Mesodermal cell (in vitro differentiated cells): ENCODE measurements at regions not wholly inside any gene's neighbourhood (a gene's known extent, or its start where the extent isn't known, plus 50 kb on each side); places are given as distances from the start of the nearest gene placed in this dataset.

Experiments
- H3K27ac ChIP-seq: 2 replicates; pipeline ENCODE4 v1.7.0; 2013; ENCODE audit warnings: mild to moderate bottlenecking, low read depth, low read length, moderate library complexity; ENCODE audit not compliant: severe bottlenecking
- H3K36me3 ChIP-seq: 2 replicates; pipeline ENCODE4 v1.7.1; 2013; ENCODE audit warnings: mild to moderate bottlenecking, low read length, moderate library complexity; ENCODE audit not compliant: control insufficient read depth, insufficient read depth
- H3K4me1 ChIP-seq: one replicate; pipeline ENCODE4 v1.7.1; 2013; ENCODE audit warnings: mild to moderate bottlenecking, low read length; ENCODE audit not compliant: insufficient read depth, control insufficient read depth, poor library complexity, severe bottlenecking
- H3K4me3 ChIP-seq: 2 replicates; pipeline ENCODE4 v1.7.0; 2013; ENCODE audit warnings: low read length, control low read depth, mild to moderate bottlenecking; ENCODE audit not compliant: insufficient read depth, poor library complexity, severe bottlenecking; ENCODE audit errors: extremely low read depth
- H3K9me3 ChIP-seq: 2 replicates; pipeline ENCODE4 v1.7.1; 2013; ENCODE audit warnings: mild to moderate bottlenecking, low read length, moderate library complexity; ENCODE audit not compliant: control insufficient read depth
- WGBS, 2 experiments: methylation state at CpG; one replicate each; pipeline ENCODE4 v1.1.5; 2013; ENCODE audit warnings: missing lambda C conversion rate in 2 of 2; ENCODE audit not compliant: insufficient coverage in 2 of 2; 5-methylcytosine and 5-hydroxymethylcytosine counted together

- WGBS, 2 experiments: no CpG with 5 or more reads among the region's 2 CpGs
- Histone ChIP-seq H3K4me3 (no peak overlapping the region), H3K9me3 (peaks cover 25% of the 10 kb centered on the region), H3K27ac (no peak overlapping the region), H3K36me3 (no peaks in the 10 kb centered on the region), H3K4me1 (no peaks in the 10 kb centered on the region)
Observed at GRCh38 chr2:224196810-224197209, 157.7 kb upstream of the SERPINE2 start.

GRCh38 chr2:224195925-224196571 lies 157.0 kb upstream of the SERPINE2 start:
- Histone ChIP-seq H3K4me3 (no peak overlapping the region), H3K9me3 (peaks cover 28% of the 10 kb centered on the region), H3K36me3 (no peaks in the 10 kb centered on the region), H3K4me1 (no peaks in the 10 kb centered on the region), H3K27ac (no peak overlapping the region)
- 90% methylated on average over 1 of the region's 2 CpGs; no CpG with 5 or more reads in 1 of the 2 experiments for WGBS, 2 experiments

GRCh38 chr2:224194161-224194560 lies 155.1 kb upstream of the SERPINE2 start:
- Histone ChIP-seq H3K9me3 (peaks cover 28% of the 10 kb centered on the region), H3K4me3 (no peak overlapping the region), H3K36me3 (no peaks in the 10 kb centered on the region), H3K27ac (no peak overlapping the region), H3K4me1 (peaks cover 6% of the 10 kb centered on the region)
- 91 to 100% methylated on average over 1 of the region's 1 CpG for WGBS, 2 experiments

- 88 to 94% methylated on average over 3 of the region's 3 CpGs for WGBS, 2 experiments
- Histone ChIP-seq H3K4me3 (no peak overlapping the region), H3K36me3 (no peaks in the 10 kb centered on the region), H3K9me3 (peaks cover 33% of the 10 kb centered on the region), H3K27ac (no peak overlapping the region), H3K4me1 (peaks cover 6% of the 10 kb centered on the region)
Observed at GRCh38 chr2:224191465-224191864, 152.4 kb upstream of the SERPINE2 start.

- no peaks in the 10 kb centered on the region for H3K36me3 ChIP-seq
- H3K9me3 ChIP-seq: peaks cover 33% of the 10 kb centered on the region
- peaks cover 6% of the 10 kb centered on the region for H3K4me1 ChIP-seq
- no peak overlapping the region for H3K27ac ChIP-seq
- no peak overlapping the region for H3K4me3 ChIP-seq
- WGBS, 2 experiments: 57 to 100% methylated on average over 1 of the region's 2 CpGs
Observed at GRCh38 chr2:224190936-224191270, 151.8 kb upstream of the SERPINE2 start.

- H3K4me3 ChIP-seq: no peak overlapping the region
- H3K27ac ChIP-seq: no peak overlapping the region
- no peaks in the 10 kb centered on the region for H3K36me3 ChIP-seq
- WGBS, 2 experiments: 94 to 100% methylated on average over 2 of the region's 2 CpGs
- peaks cover 32% of the 10 kb centered on the region for H3K9me3 ChIP-seq
- H3K4me1 ChIP-seq: peaks cover 6% of the 10 kb centered on the region
Observed at GRCh38 chr2:224190234-224190935, 151.3 kb upstream of the SERPINE2 start.

GRCh38 chr2:224187220-224187619 lies 148.1 kb upstream of the SERPINE2 start:
- Histone ChIP-seq H3K27ac (no peak overlapping the region), H3K9me3 (peaks cover 12% of the 10 kb centered on the region), H3K4me1 (peaks cover 6% of the 10 kb centered on the region), H3K4me3 (no peak overlapping the region), H3K36me3 (no peaks in the 10 kb centered on the region)
- no CpG with 5 or more reads among the region's 1 CpG for WGBS, 2 experiments

GRCh38 chr2:224185023-224185601 lies 146.0 kb upstream of the SERPINE2 start:
- 81% methylated on average over 3 of the region's 4 CpGs; no CpG with 5 or more reads in 1 of the 2 experiments for WGBS, 2 experiments
- H3K9me3 ChIP-seq: peaks cover 5% of the 10 kb centered on the region
- no peaks in the 10 kb centered on the region for H3K4me1 ChIP-seq
- H3K36me3 ChIP-seq: no peaks in the 10 kb centered on the region
- H3K27ac ChIP-seq: no peak overlapping the region
- H3K4me3 ChIP-seq: no peak overlapping the region

- H3K27ac ChIP-seq: no peak overlapping the region
- H3K9me3 ChIP-seq: peaks cover 5% of the 10 kb centered on the region
- no peak overlapping the region for H3K4me3 ChIP-seq
- no peaks in the 10 kb centered on the region for H3K36me3 ChIP-seq
- H3K4me1 ChIP-seq: no peaks in the 10 kb centered on the region
- 92% methylated on average over 3 of the region's 3 CpGs; no CpG with 5 or more reads in 1 of the 2 experiments for WGBS, 2 experiments
Observed at GRCh38 chr2:224183086-224183485, 144.0 kb upstream of the SERPINE2 start.

- Histone ChIP-seq H3K4me1 (no peaks in the 10 kb centered on the region), H3K4me3 (no peak overlapping the region), H3K27ac (no peak overlapping the region), H3K36me3 (no peaks in the 10 kb centered on the region), H3K9me3 (peaks cover 4% of the 10 kb centered on the region)
- 83 to 100% methylated on average over 1 of the region's 3 CpGs for WGBS, 2 experiments
Observed at GRCh38 chr2:224182498-224182897, 143.4 kb upstream of the SERPINE2 start.
